ENCODE measurements at regions not wholly inside any gene's neighbourhood (a gene's known extent, or its start where the extent isn't known, plus 50 kb on each side); places are given as distances from the start of the nearest gene placed in this dataset.
A peak's percentile ranks its signal among the peaks of the same experiment; 100 is the strongest.
"Not testable (repeated sequence)": the region's sequence is repeated elsewhere in the genome, so short reads cannot be mapped to it uniquely, and the experiment has no call there.

GRCh38 chr6:99712519-99712918 lies 105.9 kb downstream of the PRDM13 start:
- DNase-seq (ENCODE audit: low read depth), result no peak
- TF ChIP-seq MYC (IDR thresholded peaks at IDR 0.05; ENCODE audit: low read depth, low read length) (no peak), POLR2A (IDR thresholded peaks at IDR 0.05; ENCODE audit: extremely low read depth, insufficient read length) (no peak), CTCF (IDR thresholded peaks at IDR 0.05; ENCODE audit: low read depth, low read length) (no peak), MAX (IDR thresholded peaks at IDR 0.05; ENCODE audit: low read depth, low read length) (no peak)
- H3K4me3 ChIP-seq (ENCODE audit: low read depth, low read length), result no peak overlapping the region

GRCh38 chr6:99722043-99722442 lies 115.4 kb downstream of the PRDM13 start:
- DNase-seq (ENCODE audit: low read depth); H3K4me3 ChIP-seq (ENCODE audit: low read depth, low read length): not testable (repeated sequence)

GRCh38 chr6:99730237-99730636 lies 123.6 kb downstream of the PRDM13 start:
- DNase-seq (ENCODE audit: low read depth); H3K4me3 ChIP-seq (ENCODE audit: low read depth, low read length): not testable (repeated sequence)

GRCh38 chr6:99736302-99736701 lies 129.7 kb downstream of the PRDM13 start:
- DNase-seq (ENCODE audit: low read depth), result peak; percentile 15
- TF ChIP-seq CTCF (IDR thresholded peaks at IDR 0.05; ENCODE audit: low read depth, low read length) (no peak), MYC (IDR thresholded peaks at IDR 0.05; ENCODE audit: low read depth, low read length) (no peak)
- no peak overlapping the region for H3K4me3 ChIP-seq (ENCODE audit: low read depth, low read length)

GRCh38 chr6:99739526-99739925 lies 132.9 kb downstream of the PRDM13 start:
- TF ChIP-seq POLR2A (IDR thresholded peaks at IDR 0.05; ENCODE audit: extremely low read depth, insufficient read length), result no peak
- TF ChIP-seq MAX (IDR thresholded peaks at IDR 0.05; ENCODE audit: low read depth, low read length), result no peak
- no peak for DNase-seq (ENCODE audit: low read depth)
- H3K4me3 ChIP-seq (ENCODE audit: low read depth, low read length), result no peak overlapping the region

GRCh38 chr6:99741092-99741491 lies 134.5 kb downstream of the PRDM13 start:
- TF ChIP-seq MYC (IDR thresholded peaks at IDR 0.05; ENCODE audit: low read depth, low read length) (no peak), POLR2A (IDR thresholded peaks at IDR 0.05; ENCODE audit: extremely low read depth, insufficient read length) (no peak), CTCF (IDR thresholded peaks at IDR 0.05; ENCODE audit: low read depth, low read length) (no peak), MAX (IDR thresholded peaks at IDR 0.05; ENCODE audit: low read depth, low read length) (no peak)
- no peak overlapping the region for H3K4me3 ChIP-seq (ENCODE audit: low read depth, low read length)
- DNase-seq (ENCODE audit: low read depth), result no peak

- no peak for DNase-seq (ENCODE audit: low read depth)
- H3K4me3 ChIP-seq (ENCODE audit: low read depth, low read length), result no peak overlapping the region
- TF ChIP-seq CTCF (IDR thresholded peaks at IDR 0.05; ENCODE audit: low read depth, low read length) (no peak), MAX (IDR thresholded peaks at IDR 0.05; ENCODE audit: low read depth, low read length) (no peak), POLR2A (IDR thresholded peaks at IDR 0.05; ENCODE audit: extremely low read depth, insufficient read length) (no peak), MYC (IDR thresholded peaks at IDR 0.05; ENCODE audit: low read depth, low read length) (no peak)
Measured at GRCh38 chr6:99743647-99744046, 137.0 kb downstream of the PRDM13 start.

GRCh38 chr6:99745651-99746050 lies 139.0 kb downstream of the PRDM13 start:
- TF ChIP-seq MYC (IDR thresholded peaks at IDR 0.05; ENCODE audit: low read depth, low read length), result no peak
- TF ChIP-seq CTCF (IDR thresholded peaks at IDR 0.05; ENCODE audit: low read depth, low read length), result no peak
- TF ChIP-seq POLR2A (IDR thresholded peaks at IDR 0.05; ENCODE audit: extremely low read depth, insufficient read length), result no peak
- TF ChIP-seq MAX (IDR thresholded peaks at IDR 0.05; ENCODE audit: low read depth, low read length), result no peak
- DNase-seq (ENCODE audit: low read depth), result no peak
- no peak overlapping the region for H3K4me3 ChIP-seq (ENCODE audit: low read depth, low read length)

All from NB4 (cell line).